SK-N-SH (cell line): ENCODE measurements at regions not wholly inside any gene's neighbourhood (a gene's known extent, or its start where the extent isn't known, plus 50 kb on each side); places are given as distances from the start of the nearest gene placed in this dataset.
A peak's percentile ranks its signal among the peaks of the same experiment; 100 is the strongest.

Source experiments
- CTCF ChIA-PET: fragments of 300-600, 350-600 bp; formaldehyde crosslinking; extraction: SDS; loops from one replicate; lab custom pipeline; 2021; lab: Yijun Ruan, JAX
- POLR2A ChIA-PET: fragments of 350-600 bp; sonication (Branson Sonifier 250); formaldehyde crosslinking; extraction: SDS; loops from one replicate; lab custom pipeline; 2020; ENCODE audit warnings: antibody characterized with exemption, inconsistent platforms; lab: Yijun Ruan, JAX
- DNase-seq: peaks from one replicate; pipeline ENCODE4 v3.0.0; 2012
- H2AFZ ChIP-seq: fragments of 200-600 bp; sonication (generic); 2 replicates; pipeline ENCODE4 v1.8.1; 2016; ENCODE audit warnings: antibody characterized with exemption, mild to moderate bottlenecking, low read depth
- H3F3A ChIP-seq: fragments of 200-600 bp; sonication (generic); replicated peaks from 2 replicates; pipeline ENCODE3; 2016; ENCODE audit warnings: antibody characterized with exemption, mild to moderate bottlenecking; ENCODE audit not compliant: insufficient read depth
- H3K27ac ChIP-seq, 2 experiments: fragments of 200-500 bp in 1 of 2; fragments of 200-600 bp in 1 of 2; sonication (Bioruptor generic) in 1 of 2; sonication (generic), shearing (Covaris generic) in 1 of 2; 2 replicates each; pipeline versions ENCODE4 v1.5.1 to v1.6.1; 2014 to 2016; ENCODE audit warnings: low read depth in 2 of 2, inconsistent platforms in 1 of 2, low read length in 1 of 2, mild to moderate bottlenecking in 1 of 2, mixed read lengths in 1 of 2
- H3K27me3 ChIP-seq: fragments of 200-600 bp; sonication (generic), shearing (Covaris generic); 2 replicates; pipeline ENCODE4 v1.6.1; 2016; ENCODE audit warnings: mixed run types; ENCODE audit not compliant: insufficient read depth
- H3K36me3 ChIP-seq, 2 experiments: fragments of 200-500 bp in 1 of 2; fragments of 200-600 bp in 1 of 2; sonication (Bioruptor generic) in 1 of 2; sonication (generic) in 1 of 2; replicated peaks in 1 of 2; 2 replicates each; pipeline versions ENCODE3 to v1.5.1; 2014 to 2016; ENCODE audit warnings: low read length in 1 of 2, mild to moderate bottlenecking in 1 of 2; ENCODE audit not compliant: insufficient read depth in 2 of 2, control insufficient read depth in 1 of 2
- H3K4me1 ChIP-seq, 2 experiments: fragments of 200-500 bp in 1 of 2; fragments of 200-600 bp in 1 of 2; sonication (Bioruptor generic) in 1 of 2; sonication (generic), shearing (Covaris generic) in 1 of 2; 2 replicates each; pipeline versions ENCODE4 v1.5.1 to v1.6.1; 2014 to 2016; ENCODE audit warnings: low read depth in 1 of 2, low read length in 1 of 2, mixed run types in 1 of 2; ENCODE audit not compliant: insufficient read depth in 2 of 2, control insufficient read depth in 1 of 2
- H3K4me2 ChIP-seq: fragments of 200-600 bp; sonication (generic), shearing (Covaris generic); 2 replicates; pipeline ENCODE4 v1.6.1; 2017; ENCODE audit warnings: mixed run types
- H3K4me3 ChIP-seq, 2 experiments: fragments of 200-500 bp in 1 of 2; fragments of 200-600 bp in 1 of 2; sonication (Bioruptor generic) in 1 of 2; sonication (generic), shearing (Covaris generic) in 1 of 2; 2 replicates each; pipeline versions ENCODE4 v1.5.1 to v1.8.1; 2014 to 2016; ENCODE audit warnings: low read depth in 2 of 2, inconsistent platforms in 1 of 2, low read length in 1 of 2, mild to moderate bottlenecking in 1 of 2, mixed read lengths in 1 of 2, moderate library complexity in 1 of 2
- H3K79me2 ChIP-seq: fragments of 200-600 bp; sonication (generic); 2 replicates; pipeline ENCODE4 v1.8.1; 2017; ENCODE audit warnings: mild to moderate bottlenecking; ENCODE audit not compliant: insufficient read depth
- H3K9ac ChIP-seq: fragments of 200-600 bp; sonication (generic); 2 replicates; pipeline ENCODE4 v1.6.1; 2017; ENCODE audit warnings: mixed run types
- H3K9me2 ChIP-seq: fragments of 200-600 bp; sonication (generic); 2 replicates; pipeline ENCODE4 v1.6.1; 2017; ENCODE audit warnings: mixed run types
- H3K9me3 ChIP-seq: fragments of 200-600 bp; sonication (generic); 2 replicates; pipeline ENCODE4 v1.6.1; 2017; ENCODE audit warnings: mixed run types, mild to moderate bottlenecking, moderate library complexity
- H4K20me1 ChIP-seq: fragments of 200-600 bp; sonication (generic); 2 replicates; pipeline ENCODE4 v1.6.1; 2017; ENCODE audit warnings: mild to moderate bottlenecking, mixed run types; ENCODE audit not compliant: insufficient read depth
- CHD2 ChIP-seq: fragments of 150-350 bp; IDR thresholded peaks from 2 replicates; pipeline ENCODE4 v1.6.1; 2018; ENCODE audit warnings: low read length; ENCODE audit not compliant: partially characterized antibody
- ELF1 ChIP-seq: IDR thresholded peaks from 2 replicates; pipeline ENCODE4 v1.4.0; 2012
- EZH2phosphoT487 ChIP-seq: fragments of 200-600 bp; sonication (generic); IDR thresholded peaks from 2 replicates; pipeline ENCODE4 v1.6.1; 2017; ENCODE audit warnings: low read depth, mixed run types, mild to moderate bottlenecking, antibody characterized with exemption, moderate library complexity, borderline replicate concordance
- GATA2 ChIP-seq: sonication (generic); formaldehyde crosslinking; IDR thresholded peaks from 2 replicates; pipeline ENCODE4 v1.5.0; 2020; ENCODE audit warnings: mild to moderate bottlenecking, missing genetic modification reagents
- MEF2A ChIP-seq: IDR thresholded peaks from 2 replicates; pipeline ENCODE4 v1.4.0; 2012; ENCODE audit warnings: low read depth, borderline replicate concordance
- NFIC ChIP-seq: IDR thresholded peaks from 2 replicates; pipeline ENCODE4 v1.4.0; 2012; ENCODE audit warnings: borderline replicate concordance
- NRF1 ChIP-seq: IDR thresholded peaks from 2 replicates; pipeline ENCODE4 v1.6.1; 2012; ENCODE audit warnings: low read depth, mild to moderate bottlenecking, low read length
- RFX5 ChIP-seq: IDR thresholded peaks from 2 replicates; pipeline ENCODE4 v1.6.1; 2012; ENCODE audit warnings: mild to moderate bottlenecking, improper control_type of control experiment, low read length
- TCF12 ChIP-seq: IDR thresholded peaks from 2 replicates; pipeline ENCODE4 v1.4.0; 2012
- TEAD4 ChIP-seq: IDR thresholded peaks from 2 replicates; pipeline ENCODE4 v1.4.0; 2012; ENCODE audit warnings: mild to moderate bottlenecking, borderline replicate concordance; ENCODE audit not compliant: insufficient read depth
- WGBS: methylation state at CpG from one replicate; pipeline ENCODE4 v1.1.6; 2017; ENCODE audit warnings: low lambda C conversion rate; 5-methylcytosine and 5-hydroxymethylcytosine counted together
- TF ChIP-seq, protein P1 (sequence below): fragments of 150-350 bp; IDR thresholded peaks from 2 replicates; pipeline ENCODE4 v1.6.1; 2016; ENCODE audit warnings: mild to moderate bottlenecking, low read depth, low read length
- TF ChIP-seq, protein P2 (sequence below): IDR thresholded peaks from 2 replicates; pipeline ENCODE4; 2012
- TF ChIP-seq, protein P3 (sequence below): IDR thresholded peaks from 2 replicates; pipeline ENCODE4 v1.4.0; 2012; ENCODE audit warnings: low read depth
- TF ChIP-seq, protein P4 (sequence below): fragments of 150-350 bp; IDR thresholded peaks from 2 replicates; pipeline ENCODE4 v1.6.1; 2017; ENCODE audit warnings: antibody characterized with exemption, low read length, low read depth, borderline replicate concordance

DNA sequence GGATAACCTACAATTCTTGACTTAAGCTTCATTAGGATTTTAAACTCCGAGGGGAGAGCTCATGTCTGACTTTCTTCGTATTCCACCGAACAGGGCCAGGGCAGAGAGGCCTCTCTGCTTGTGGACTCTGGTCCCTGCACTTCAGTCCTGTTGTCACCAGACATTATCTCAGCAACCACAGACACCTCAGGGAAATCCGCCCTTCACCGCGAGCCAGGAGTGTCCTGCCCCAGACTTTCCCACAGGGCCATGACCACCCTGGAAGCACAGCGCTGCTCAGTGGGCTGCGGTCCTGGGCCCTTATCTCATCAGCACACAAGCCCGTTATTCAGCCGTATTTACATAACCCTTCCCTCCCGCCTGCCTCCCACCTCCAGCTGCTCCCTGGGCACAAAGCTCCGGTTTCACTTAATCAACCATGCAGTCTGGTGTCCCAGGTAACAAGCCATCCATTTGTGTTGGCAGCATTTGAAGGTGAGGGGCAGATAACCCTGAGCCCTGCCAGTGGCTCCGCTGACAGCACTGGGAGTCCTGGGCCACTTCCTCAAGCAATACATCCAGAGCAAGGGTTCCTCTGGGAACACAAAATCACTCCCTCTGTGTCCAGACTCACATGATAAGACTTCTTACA lies 122.8 kb upstream of the RAB4A start:
- TF ChIP-seq GATA2 (CRISPR knock-in tag): peak; percentile 69
- TF ChIP-seq, protein P1, sequence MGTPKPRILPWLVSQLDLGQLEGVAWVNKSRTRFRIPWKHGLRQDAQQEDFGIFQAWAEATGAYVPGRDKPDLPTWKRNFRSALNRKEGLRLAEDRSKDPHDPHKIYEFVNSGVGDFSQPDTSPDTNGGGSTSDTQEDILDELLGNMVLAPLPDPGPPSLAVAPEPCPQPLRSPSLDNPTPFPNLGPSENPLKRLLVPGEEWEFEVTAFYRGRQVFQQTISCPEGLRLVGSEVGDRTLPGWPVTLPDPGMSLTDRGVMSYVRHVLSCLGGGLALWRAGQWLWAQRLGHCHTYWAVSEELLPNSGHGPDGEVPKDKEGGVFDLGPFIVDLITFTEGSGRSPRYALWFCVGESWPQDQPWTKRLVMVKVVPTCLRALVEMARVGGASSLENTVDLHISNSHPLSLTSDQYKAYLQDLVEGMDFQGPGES: no peak
- no peak for TF ChIP-seq RFX5
- no peaks in the 10 kb centered on the region for H3F3A ChIP-seq
- no peaks in the 10 kb centered on the region for H3K9me3 ChIP-seq
- H3K27me3 ChIP-seq: 0 out of 2 replicates have a peak, but pooled peaks cover 5% of the 10 kb centered on the region
- no peak overlapping the region for H2AFZ ChIP-seq
- H3K4me2 ChIP-seq: no peak overlapping the region
- POLR2A ChIA-PET: interaction anchor here (1.0 kb wide), 1 partner anchor 400 kb away, joined by 3 read pairs; no protein-coding TSS in a partner anchor
- CTCF ChIA-PET: interaction anchor here (0.6 kb wide), 1 partner anchor 1334 kb away, joined by 3 read pairs; no protein-coding TSS in a partner anchor
- H3K4me3 ChIP-seq: no peak overlapping the region
- no peaks in the 10 kb centered on the region for H3K9me2 ChIP-seq
- no peaks in the 10 kb centered on the region for H4K20me1 ChIP-seq
- H3K79me2 ChIP-seq: no peaks in the 10 kb centered on the region
- peaks cover 0 to 14% of the 10 kb centered on the region in 2 experiments; a peak in 1 of 4 replicates for H3K4me1 ChIP-seq
- WGBS: 48% methylated on average over 12 of the region's 13 CpGs
- no peaks in the 10 kb centered on the region for H3K36me3 ChIP-seq
- no peak overlapping the region for H3K9ac ChIP-seq
- H3K27ac ChIP-seq: peak overlapping the region in 1 of 2 experiments; percentile 19; a peak in 1 of 4 replicates
- peak; percentile 61 for DNase-seq

DNA sequence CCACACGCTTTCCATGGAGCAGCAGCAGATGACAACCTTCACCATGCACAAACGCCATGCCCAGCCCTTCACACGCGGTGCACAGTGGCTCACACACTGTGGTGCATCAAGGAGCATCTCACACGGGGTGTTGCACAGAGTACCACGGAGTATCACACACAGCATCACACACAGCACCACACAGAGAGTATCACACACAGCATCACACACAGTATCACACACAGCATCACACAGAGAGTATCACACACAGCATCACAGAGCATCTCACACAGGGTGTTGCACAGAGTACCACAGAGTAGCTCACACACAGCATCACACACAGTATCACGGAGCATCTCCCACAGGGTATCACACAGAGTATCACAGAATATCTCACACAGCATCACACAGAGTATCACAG lies 122.2 kb upstream of the RAB4A start:
- no peaks in the 10 kb centered on the region for H3K9me3 ChIP-seq
- H3K36me3 ChIP-seq: no peaks in the 10 kb centered on the region
- TF ChIP-seq TCF12 (no peak), NFIC (no peak), CHD2 (no peak), NRF1 (no peak), ELF1 (no peak), EZH2phosphoT487 (no peak), RFX5 (no peak), MEF2A (no peak), TEAD4 (no peak), GATA2 (CRISPR knock-in tag) (no peak)
- TF ChIP-seq, protein P2, sequence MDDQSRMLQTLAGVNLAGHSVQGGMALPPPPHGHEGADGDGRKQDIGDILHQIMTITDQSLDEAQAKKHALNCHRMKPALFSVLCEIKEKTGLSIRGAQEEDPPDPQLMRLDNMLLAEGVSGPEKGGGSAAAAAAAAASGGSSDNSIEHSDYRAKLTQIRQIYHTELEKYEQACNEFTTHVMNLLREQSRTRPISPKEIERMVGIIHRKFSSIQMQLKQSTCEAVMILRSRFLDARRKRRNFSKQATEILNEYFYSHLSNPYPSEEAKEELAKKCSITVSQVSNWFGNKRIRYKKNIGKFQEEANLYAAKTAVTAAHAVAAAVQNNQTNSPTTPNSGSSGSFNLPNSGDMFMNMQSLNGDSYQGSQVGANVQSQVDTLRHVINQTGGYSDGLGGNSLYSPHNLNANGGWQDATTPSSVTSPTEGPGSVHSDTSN: no peak
- TF ChIP-seq, protein P3, sequence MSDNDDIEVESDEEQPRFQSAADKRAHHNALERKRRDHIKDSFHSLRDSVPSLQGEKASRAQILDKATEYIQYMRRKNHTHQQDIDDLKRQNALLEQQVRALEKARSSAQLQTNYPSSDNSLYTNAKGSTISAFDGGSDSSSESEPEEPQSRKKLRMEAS: no peak
- TF ChIP-seq, protein P1: no peak
- TF ChIP-seq, protein P4, sequence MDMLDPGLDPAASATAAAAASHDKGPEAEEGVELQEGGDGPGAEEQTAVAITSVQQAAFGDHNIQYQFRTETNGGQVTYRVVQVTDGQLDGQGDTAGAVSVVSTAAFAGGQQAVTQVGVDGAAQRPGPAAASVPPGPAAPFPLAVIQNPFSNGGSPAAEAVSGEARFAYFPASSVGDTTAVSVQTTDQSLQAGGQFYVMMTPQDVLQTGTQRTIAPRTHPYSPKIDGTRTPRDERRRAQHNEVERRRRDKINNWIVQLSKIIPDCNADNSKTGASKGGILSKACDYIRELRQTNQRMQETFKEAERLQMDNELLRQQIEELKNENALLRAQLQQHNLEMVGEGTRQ: no peak
- no peaks in the 10 kb centered on the region for H3K9me2 ChIP-seq
- CTCF ChIA-PET: no interaction called here
- H3K27me3 ChIP-seq: 0 out of 2 replicates have a peak, but pooled peaks cover 5% of the 10 kb centered on the region
- no peak overlapping the region for H3K4me2 ChIP-seq
- no peaks in the 10 kb centered on the region for H4K20me1 ChIP-seq
- POLR2A ChIA-PET: no interaction called here
- no peak overlapping the region for H2AFZ ChIP-seq
- H3K9ac ChIP-seq: no peak overlapping the region
- DNase-seq: no peak
- H3K4me1 ChIP-seq: peaks cover 0 to 14% of the 10 kb centered on the region in 2 experiments; a peak in 1 of 4 replicates
- no peaks in the 10 kb centered on the region for H3K79me2 ChIP-seq
- H3K27ac ChIP-seq: no peak overlapping the region
- H3F3A ChIP-seq: no peaks in the 10 kb centered on the region
- H3K4me3 ChIP-seq: no peak overlapping the region
- WGBS: 42% methylated on average over 7 of the region's 7 CpGs
